Dermis blood vessel endothelial cell (primary cell): ENCODE measurements at regions not wholly inside any gene's neighbourhood (a gene's known extent, or its start where the extent isn't known, plus 50 kb on each side); places are given as distances from the start of the nearest gene placed in this dataset.
"Not testable (repeated sequence)": the region's sequence is repeated elsewhere in the genome, so short reads cannot be mapped to it uniquely, and the experiment has no call there.

Experiments
- DNase-seq: peaks from one replicate; pipeline ENCODE4 v3.0.0; 2010

DNA sequence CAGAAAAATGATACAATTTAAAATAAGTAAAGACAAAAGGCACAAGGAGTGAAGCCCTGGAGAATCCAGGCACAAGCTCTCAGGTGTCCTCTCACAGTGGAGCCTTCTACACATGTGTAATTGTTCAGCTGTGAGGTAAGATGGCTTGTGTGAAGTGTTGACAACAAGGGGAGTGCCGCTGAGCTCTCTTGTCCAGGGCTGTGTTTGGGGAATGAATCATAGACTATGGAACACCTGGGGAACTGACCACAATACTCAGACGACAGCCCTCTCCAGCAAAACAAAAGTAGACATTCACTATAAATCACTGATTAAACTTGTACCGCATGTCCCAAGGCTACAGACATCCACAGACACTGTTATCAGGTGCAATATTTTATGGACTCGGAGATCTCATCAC lies 940.1 kb downstream of the TMEM121 start:
- not testable (repeated sequence) for DNase-seq

GRCh38 chr14:106468869-106469268 lies 942.5 kb downstream of the TMEM121 start:
- DNase-seq, result not testable (repeated sequence)

- not testable (repeated sequence) for DNase-seq
Observed at GRCh38 chr14:106470028-106470427, 943.6 kb downstream of the TMEM121 start.

- DNase-seq, result not testable (repeated sequence)
Observed at GRCh38 chr14:106474261-106475028, 948.1 kb downstream of the TMEM121 start.

- DNase-seq, result not testable (repeated sequence)
Observed at GRCh38 chr14:106475214-106475613, 948.8 kb downstream of the TMEM121 start.

- DNase-seq, result not testable (repeated sequence)
Observed at GRCh38 chr14:106477600-106477999, 951.2 kb downstream of the TMEM121 start.

- DNase-seq, result not testable (repeated sequence)
Observed at GRCh38 chr14:106480287-106480686, 953.9 kb downstream of the TMEM121 start.

DNA sequence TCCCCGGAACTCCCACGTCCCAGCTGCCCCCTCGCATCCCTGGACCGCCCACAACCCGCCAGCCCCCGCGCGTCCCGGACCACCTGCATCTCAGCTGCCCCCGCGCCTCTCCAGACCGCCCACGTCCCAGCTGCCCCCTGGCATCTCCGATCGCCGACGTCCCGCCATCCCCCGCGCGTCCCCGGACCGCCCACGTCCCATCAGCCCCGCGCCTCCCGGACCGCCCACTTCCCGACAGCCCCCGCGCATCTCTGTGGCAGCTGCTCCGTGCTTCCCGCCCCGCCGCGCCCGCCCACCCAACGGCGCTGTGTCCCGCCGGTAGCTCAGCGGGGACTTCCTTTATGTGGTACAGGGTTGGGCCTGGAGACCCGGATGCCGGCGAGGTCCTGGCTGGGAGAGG lies 955.8 kb downstream of the TMEM121 start:
- not testable (repeated sequence) for DNase-seq

GRCh38 chr14:106487600-106487999 lies 961.2 kb downstream of the TMEM121 start:
- DNase-seq, result no peak

- DNase-seq, result no peak
Observed at GRCh38 chr14:106488291-106488690, 961.9 kb downstream of the TMEM121 start.

DNA sequence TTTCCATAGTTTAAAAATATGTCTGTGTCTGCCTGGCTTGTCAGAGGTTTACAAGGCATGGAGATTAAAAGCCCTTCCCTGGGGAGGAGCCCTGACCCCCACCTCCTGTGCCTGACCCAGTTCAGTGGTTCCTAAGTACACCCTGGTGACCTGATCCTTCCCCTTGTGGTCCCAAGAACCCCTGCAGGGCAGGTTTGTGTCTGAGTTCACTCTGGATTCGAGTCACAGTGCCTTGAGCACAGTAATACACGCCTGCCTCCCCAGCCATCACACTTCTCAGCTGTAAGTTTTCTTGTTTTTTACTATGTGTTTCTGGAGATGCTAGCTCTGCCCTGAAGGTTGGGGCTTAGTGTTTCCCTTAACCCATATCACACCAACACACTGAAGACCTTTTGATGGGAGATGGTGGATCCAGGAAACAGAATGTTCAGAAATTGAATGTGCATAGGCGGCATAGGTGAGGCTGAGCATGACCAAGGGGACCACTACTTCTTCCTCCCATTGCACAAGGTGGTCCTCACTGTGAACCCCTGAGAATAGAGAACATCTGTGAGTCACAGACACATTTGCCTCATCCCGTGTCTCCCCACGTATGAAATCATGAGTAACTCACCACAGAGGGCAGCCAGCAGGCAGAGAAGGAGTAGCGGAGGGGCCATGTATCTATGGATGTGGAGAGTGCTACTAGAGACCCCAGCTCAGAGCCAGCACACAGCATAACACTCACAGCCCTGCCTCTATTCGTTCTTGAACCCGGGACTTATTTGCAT lies 962.9 kb downstream of the TMEM121 start:
- DNase-seq, result no peak

DNA sequence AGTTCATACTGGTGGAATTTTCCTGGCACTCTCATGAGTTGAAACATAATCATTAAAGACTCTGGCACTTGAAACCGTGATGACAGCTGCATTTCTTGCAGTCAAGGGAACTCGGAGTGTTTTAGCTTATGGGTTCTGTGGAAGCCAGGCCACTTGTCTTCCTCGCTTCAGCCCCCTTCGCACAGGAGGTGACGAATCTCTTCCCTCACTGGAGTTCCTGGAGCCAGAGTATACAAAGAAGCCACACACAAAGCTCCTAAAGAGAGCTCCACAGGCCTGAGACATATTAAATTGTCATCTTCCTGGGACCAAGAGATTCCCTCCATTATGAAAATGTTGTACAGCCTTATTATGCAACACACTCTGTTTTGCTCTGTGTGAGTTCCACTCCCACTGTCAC lies 964.1 kb downstream of the TMEM121 start:
- DNase-seq, result no peak

DNA sequence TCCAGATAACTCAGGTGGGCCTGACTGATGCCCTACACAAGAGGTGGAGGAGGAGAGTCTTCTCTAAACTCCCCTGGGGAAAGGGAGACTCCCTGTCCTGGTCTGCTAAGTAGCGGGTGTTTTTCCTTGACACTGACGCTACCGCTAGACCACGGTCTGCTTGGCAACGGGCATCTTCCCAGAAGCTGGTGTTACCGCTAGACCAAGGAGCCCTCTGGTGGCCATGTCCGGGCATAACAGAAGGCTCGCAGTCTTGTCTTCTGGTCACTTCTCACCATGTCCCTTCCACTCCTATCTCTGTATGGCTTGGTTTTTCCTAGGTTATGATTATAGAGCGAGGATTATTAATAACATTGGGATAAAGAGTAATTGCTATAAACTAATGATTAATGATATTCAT lies 965.5 kb downstream of the TMEM121 start:
- no peak for DNase-seq

- no peak for DNase-seq
Observed at GRCh38 chr14:106493962-106494823, 967.8 kb downstream of the TMEM121 start.

GRCh38 chr14:106500571-106500970 lies 974.2 kb downstream of the TMEM121 start:
- DNase-seq, result no peak

DNA sequence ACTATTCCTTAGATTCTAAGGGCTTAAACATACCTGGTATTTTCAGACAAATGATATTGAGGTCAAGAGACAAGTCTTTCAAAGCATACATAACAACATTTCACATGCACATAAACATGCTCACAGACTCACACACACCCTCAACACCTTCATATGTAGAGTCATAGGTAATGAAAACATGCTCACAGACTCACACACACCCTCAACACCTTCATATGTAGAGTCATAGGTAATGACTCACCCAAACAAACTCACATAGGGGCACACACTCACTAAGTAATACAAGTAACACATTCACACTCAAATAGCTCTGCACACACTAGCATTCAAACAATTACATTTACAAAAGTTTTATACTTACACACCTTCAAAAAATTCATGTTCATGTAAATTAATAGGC lies 975.5 kb downstream of the TMEM121 start:
- DNase-seq, result no peak

GRCh38 chr14:106505366-106505765 lies 979.0 kb downstream of the TMEM121 start:
- DNase-seq, result no peak

DNA sequence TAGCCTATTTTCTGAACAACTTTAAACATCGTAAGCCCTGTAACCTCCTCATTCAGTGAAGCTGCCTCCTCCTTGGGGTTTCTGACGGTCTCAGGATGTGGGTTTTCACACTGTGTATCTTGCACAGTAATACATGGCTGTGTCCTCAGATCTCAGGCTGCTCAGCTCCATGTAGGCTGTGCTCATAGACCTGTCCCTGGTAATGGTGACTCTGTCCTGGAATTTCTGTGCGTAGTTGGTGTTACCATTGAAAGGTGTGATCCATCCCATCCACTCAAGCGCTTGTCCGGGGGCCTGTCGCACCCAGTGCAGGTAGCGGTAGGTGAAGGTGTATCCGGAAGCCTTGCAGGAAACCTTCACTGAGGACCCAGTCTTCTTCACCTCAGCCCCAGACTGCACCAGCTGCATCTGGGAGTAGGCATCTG lies 980.5 kb downstream of the TMEM121 start:
- no peak for DNase-seq

DNA sequence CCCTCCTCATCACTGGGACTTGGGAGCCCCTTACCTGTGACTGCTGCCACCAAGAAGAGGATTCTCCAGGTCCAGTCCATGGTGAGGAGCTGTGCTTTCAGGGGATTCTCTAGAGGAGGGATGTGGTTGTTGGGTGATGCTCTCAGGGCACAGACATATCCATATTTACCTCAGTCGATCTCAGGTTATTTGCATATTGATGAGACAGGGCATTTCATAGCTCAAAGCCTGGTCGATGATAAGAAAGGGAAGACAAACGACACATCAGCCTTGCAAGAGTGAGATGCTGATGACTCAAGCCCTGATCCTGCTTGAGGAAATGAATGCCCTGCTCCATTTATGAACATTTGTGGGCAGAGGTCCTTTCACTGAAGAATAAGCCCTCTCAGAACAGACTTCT lies 981.0 kb downstream of the TMEM121 start:
- no peak for DNase-seq

DNA sequence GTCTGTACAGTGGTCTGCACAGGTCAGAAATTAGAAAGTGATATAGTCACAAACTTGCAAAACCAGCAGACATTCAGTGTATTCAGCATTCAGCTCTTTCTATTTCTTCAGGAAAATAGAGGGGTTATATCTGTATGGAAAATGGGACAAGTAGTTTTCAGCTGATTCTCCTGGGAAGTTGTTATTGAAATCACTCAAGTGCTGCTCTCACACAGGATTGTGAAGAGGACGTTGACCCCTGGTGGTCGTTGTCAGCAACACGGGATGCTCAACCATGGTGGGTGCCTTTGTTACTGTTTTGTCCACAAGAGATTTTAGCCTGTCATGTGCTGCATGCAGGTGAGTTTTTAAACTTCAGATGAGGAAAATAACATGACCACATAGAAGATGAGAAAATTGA lies 981.8 kb downstream of the TMEM121 start:
- DNase-seq, result no peak

DNA sequence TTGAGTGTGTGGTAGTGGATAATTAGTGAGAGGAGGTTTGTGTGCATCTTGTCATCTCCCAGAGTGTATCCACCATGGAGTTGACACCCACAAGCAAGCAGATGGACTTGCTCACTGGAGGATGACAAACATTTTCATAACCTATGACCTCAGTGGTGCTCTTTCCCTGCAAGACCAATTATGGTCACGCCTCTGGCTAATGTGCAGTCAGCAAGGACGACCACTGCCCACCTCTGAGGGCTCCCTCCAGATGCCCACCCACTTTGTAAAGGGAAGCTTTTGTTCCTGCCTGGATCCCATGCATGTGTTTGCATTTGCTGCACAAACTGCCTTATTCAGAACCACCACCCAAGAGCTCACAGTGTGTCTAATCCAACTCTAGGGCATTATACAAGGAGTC lies 982.8 kb downstream of the TMEM121 start:
- DNase-seq, result no peak

DNA sequence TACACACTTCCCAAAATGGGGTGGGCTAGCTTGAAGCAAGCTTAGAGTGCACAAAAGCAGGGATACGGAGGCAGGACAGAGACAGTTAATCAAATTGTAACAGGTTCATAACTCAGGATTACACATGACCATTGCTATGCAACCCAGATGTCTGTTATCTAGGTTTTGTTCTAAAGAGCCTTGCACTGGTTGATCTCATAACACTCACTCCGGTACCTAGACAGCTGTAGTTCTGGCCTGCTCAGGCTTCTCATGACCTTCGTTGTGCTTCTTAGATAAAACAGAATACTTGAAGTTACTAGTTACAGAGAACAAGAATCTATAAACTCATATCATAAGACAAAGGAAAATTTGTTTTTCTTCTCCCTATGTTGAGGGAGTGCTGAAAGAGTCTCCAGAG lies 983.4 kb downstream of the TMEM121 start:
- DNase-seq, result no peak
